ENCODE measurements at regions not wholly inside any gene's neighbourhood (a gene's known extent, or its start where the extent isn't known, plus 50 kb on each side); places are given as distances from the start of the nearest gene placed in this dataset. TPM values are rescaled to one million over a fixed set of nuclear protein-coding genes. Genes with fewer than 3 reads are reported as not detected.

DNA sequence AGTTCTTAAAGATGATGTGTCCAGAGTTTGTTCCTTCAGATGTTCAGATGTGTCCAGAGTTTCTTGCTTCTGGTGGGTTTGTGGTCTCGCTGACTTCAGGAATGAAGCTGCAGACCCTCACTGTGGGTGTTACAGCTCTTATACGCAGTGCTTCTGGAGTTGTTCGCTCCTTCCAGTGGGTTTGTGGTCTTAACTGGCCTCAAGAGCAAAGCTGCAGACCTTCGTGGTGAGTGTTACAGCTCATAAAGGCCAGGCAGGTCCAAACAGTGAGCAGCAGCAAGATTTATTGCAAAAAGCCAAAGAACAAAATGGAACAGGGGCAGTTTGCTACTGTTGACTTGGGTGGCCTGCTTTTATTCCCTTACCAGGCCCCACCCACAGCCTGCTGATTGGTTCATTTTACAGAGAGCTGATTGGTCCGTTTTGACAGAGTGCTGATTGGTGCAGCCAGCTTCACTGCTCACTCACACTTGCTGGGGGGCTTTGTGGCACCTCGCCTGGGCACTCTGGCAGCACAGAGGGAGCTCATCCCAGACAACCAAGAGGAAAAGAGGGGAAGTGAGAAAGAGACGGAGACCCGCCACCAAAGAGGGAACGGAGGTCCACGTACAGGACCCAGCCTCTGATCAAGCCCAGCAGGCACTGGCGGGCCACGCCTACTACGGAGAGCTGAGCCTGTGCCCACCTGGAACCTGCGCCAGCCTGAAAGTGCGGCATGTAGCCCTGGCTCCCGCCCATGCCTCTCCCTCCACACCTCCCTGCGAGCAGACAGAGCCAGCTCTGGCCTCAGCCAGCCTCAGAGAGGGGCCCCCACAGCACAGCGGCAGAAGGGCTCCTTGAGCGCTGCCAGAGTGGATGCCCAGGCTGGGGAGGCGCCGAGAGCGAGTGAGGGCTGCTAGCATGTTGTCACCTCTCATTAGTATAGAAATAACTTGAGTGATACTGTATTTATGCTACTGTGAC, 55.8 kb upstream of the SEMA3C start:
- H3K27me3 ChIP-seq (ENCODE audit: control insufficient read depth in 4 of 4, insufficient read depth in 4 of 4, low read length in 3 of 4): no peaks in the 10 kb centered on the region
- no peak overlapping the region for H3K4me3 ChIP-seq (ENCODE audit: low read depth in 1 of 3, low read length in 3 of 3)
- H3K27ac ChIP-seq (ENCODE audit: low read depth in 1 of 2, low read length in 2 of 2): no peak overlapping the region
- H3K9ac ChIP-seq (ENCODE audit: low read depth in 1 of 2, low read length in 2 of 2): no peak overlapping the region
- no peaks in the 10 kb centered on the region for H3K36me3 ChIP-seq (ENCODE audit: control insufficient read depth in 4 of 4, insufficient read depth in 3 of 4, low read depth in 1 of 4, low read length in 3 of 4)
- WGBS: 87% methylated on average over 22 of the region's 22 CpGs
- no peak for DNase-seq (ENCODE audit: low spot score)
- H3K9me3 ChIP-seq (ENCODE audit: control insufficient read depth in 4 of 4, low read length in 3 of 4): peaks cover 0 to 1% (median 0%) of the 10 kb centered on the region in 4 donors
- no peaks in the 10 kb centered on the region for H3K4me1 ChIP-seq (ENCODE audit: control insufficient read depth in 4 of 4, insufficient read depth in 4 of 4, low read length in 3 of 4)
- no peak for TF ChIP-seq YY1 (IDR thresholded peaks at IDR 0.05)
- TF ChIP-seq JUND (IDR thresholded peaks at IDR 0.05): no peak
- no peak for TF ChIP-seq FOXA1 (IDR thresholded peaks at IDR 0.05)
- TF ChIP-seq, protein P1, sequence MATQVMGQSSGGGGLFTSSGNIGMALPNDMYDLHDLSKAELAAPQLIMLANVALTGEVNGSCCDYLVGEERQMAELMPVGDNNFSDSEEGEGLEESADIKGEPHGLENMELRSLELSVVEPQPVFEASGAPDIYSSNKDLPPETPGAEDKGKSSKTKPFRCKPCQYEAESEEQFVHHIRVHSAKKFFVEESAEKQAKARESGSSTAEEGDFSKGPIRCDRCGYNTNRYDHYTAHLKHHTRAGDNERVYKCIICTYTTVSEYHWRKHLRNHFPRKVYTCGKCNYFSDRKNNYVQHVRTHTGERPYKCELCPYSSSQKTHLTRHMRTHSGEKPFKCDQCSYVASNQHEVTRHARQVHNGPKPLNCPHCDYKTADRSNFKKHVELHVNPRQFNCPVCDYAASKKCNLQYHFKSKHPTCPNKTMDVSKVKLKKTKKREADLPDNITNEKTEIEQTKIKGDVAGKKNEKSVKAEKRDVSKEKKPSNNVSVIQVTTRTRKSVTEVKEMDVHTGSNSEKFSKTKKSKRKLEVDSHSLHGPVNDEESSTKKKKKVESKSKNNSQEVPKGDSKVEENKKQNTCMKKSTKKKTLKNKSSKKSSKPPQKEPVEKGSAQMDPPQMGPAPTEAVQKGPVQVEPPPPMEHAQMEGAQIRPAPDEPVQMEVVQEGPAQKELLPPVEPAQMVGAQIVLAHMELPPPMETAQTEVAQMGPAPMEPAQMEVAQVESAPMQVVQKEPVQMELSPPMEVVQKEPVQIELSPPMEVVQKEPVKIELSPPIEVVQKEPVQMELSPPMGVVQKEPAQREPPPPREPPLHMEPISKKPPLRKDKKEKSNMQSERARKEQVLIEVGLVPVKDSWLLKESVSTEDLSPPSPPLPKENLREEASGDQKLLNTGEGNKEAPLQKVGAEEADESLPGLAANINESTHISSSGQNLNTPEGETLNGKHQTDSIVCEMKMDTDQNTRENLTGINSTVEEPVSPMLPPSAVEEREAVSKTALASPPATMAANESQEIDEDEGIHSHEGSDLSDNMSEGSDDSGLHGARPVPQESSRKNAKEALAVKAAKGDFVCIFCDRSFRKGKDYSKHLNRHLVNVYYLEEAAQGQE (IDR thresholded peaks at IDR 0.05): no peak
- TF ChIP-seq, protein P2, sequence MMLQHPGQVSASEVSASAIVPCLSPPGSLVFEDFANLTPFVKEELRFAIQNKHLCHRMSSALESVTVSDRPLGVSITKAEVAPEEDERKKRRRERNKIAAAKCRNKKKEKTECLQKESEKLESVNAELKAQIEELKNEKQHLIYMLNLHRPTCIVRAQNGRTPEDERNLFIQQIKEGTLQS (IDR thresholded peaks at IDR 0.05): no peak
- no peak for TF ChIP-seq GABPA (IDR thresholded peaks at IDR 0.05 in 1 of 2, conservative IDR thresholded peaks at IDR 0.05 in 1 of 2)
- TF ChIP-seq ZBTB33 (IDR thresholded peaks at IDR 0.05): no peak
- TF ChIP-seq FOXA2 (IDR thresholded peaks at IDR 0.05): no peak
- no peak for TF ChIP-seq MAX (IDR thresholded peaks at IDR 0.05)

DNA sequence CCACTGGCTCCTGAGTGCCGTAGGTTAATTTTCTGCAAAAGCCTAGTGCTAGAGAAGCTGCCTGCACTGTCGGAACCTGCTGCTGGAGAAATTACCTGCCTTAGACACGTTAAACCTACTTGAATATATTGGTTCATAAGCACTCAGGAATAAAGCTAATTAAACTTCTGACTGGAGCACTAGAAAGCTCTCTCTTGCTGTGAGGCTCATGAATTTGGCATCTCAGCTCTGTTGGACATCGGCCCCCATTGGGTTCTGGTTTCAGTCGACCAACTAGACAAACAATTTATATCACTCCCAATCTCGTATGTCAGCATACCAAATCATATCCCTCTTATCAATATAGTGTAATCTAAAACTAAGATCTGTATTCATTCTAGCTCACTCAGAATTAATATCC, 52.4 kb upstream of the SEMA3C start:
- no peak for DNase-seq (ENCODE audit: low spot score)
- Histone ChIP-seq H3K27ac (ENCODE audit: low read depth in 1 of 2, low read length in 2 of 2) (no peak overlapping the region), H3K9me3 (ENCODE audit: control insufficient read depth in 4 of 4, low read length in 3 of 4) (no peaks in the 10 kb centered on the region), H3K27me3 (ENCODE audit: control insufficient read depth in 4 of 4, insufficient read depth in 4 of 4, low read length in 3 of 4) (no peaks in the 10 kb centered on the region), H3K4me3 (ENCODE audit: low read depth in 1 of 3, low read length in 3 of 3) (no peak overlapping the region), H3K4me1 (ENCODE audit: control insufficient read depth in 4 of 4, insufficient read depth in 4 of 4, low read length in 3 of 4) (no peaks in the 10 kb centered on the region), H3K36me3 (ENCODE audit: control insufficient read depth in 4 of 4, insufficient read depth in 3 of 4, low read depth in 1 of 4, low read length in 3 of 4) (no peaks in the 10 kb centered on the region), H3K9ac (ENCODE audit: low read depth in 1 of 2, low read length in 2 of 2) (no peak overlapping the region)
- no peak for TF ChIP-seq JUND (IDR thresholded peaks at IDR 0.05)
- 85% methylated on average over 6 of the region's 6 CpGs for WGBS

Small RNA genes in the stretch of these regions (small RNA-seq; reads per million reads assigned to genes)
- gene AC004866.1: not detected
